A673 (cell line): ENCODE measurements at regions not wholly inside any gene's neighbourhood (a gene's known extent, or its start where the extent isn't known, plus 50 kb on each side); places are given as distances from the start of the nearest gene placed in this dataset.

ENCODE experiments used
- EZH2 ChIP-seq: fragments of 200-600 bp; sonication (generic); IDR thresholded peaks from 2 replicates; pipeline ENCODE4 v1.6.1; 2017; ENCODE audit warnings: borderline replicate concordance, low read depth, mild to moderate bottlenecking, mixed read lengths, antibody characterized with exemption, low read length; ENCODE audit not compliant: poor library complexity, severe bottlenecking
- TF ChIP-seq, protein P1 (sequence below): fragments of 300-800, 200-600 bp; sonication (generic); conservative IDR thresholded peaks from 2 replicates; pipeline ENCODE4 v1.5.1; 2017; ENCODE audit warnings: low read depth, mild to moderate bottlenecking, antibody characterized with exemption, low read length, moderate library complexity, mixed read lengths

DNA sequence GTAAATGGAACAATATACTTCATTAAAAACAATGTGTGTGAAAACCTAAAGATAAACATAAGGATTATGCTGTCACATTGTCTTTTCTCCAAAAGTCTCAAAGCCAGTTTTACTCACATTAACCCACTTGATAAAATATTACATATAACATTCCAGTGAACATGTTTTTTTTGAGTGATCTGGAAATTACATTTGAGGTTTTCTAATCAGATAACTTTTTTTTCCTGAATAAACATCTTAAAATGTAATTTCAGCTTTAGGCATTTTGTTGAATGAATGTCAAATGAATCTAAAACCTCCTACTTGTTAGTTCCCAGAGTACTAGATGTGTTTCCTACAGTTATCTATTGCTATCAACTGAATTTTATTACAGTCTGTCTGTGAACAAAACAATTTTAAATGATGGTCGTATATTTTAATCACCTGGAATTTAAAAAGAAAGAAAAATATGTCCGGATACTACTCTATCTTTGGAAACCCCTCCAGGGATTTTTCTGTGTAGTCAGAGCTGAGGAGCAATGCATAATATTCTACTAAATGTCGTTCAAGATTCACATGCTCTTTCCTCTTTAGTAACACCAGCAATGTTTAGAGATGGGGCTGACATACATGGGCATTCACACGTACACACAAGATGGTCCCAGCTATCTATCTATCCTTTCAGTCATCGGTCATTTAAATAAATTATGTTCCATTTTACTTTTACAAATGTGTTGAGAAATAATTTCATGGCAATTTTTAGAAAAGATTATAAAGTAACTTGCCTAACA is 283.9 kb downstream of the KLF12 start:
- TF ChIP-seq, protein P1, sequence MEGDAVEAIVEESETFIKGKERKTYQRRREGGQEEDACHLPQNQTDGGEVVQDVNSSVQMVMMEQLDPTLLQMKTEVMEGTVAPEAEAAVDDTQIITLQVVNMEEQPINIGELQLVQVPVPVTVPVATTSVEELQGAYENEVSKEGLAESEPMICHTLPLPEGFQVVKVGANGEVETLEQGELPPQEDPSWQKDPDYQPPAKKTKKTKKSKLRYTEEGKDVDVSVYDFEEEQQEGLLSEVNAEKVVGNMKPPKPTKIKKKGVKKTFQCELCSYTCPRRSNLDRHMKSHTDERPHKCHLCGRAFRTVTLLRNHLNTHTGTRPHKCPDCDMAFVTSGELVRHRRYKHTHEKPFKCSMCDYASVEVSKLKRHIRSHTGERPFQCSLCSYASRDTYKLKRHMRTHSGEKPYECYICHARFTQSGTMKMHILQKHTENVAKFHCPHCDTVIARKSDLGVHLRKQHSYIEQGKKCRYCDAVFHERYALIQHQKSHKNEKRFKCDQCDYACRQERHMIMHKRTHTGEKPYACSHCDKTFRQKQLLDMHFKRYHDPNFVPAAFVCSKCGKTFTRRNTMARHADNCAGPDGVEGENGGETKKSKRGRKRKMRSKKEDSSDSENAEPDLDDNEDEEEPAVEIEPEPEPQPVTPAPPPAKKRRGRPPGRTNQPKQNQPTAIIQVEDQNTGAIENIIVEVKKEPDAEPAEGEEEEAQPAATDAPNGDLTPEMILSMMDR = no peak
- TF ChIP-seq EZH2 = no peak
